ENCODE measurements at regions not wholly inside any gene's neighbourhood (a gene's known extent, or its start where the extent isn't known, plus 50 kb on each side); places are given as distances from the start of the nearest gene placed in this dataset.

GRCh38 chr15:59933607-59934006 lies 70.5 kb upstream of the FOXB1 start:
- Histone ChIP-seq H3K36me3 (ENCODE audit: control insufficient read depth in 5 of 5, insufficient read depth in 5 of 5, low read length in 5 of 5) (no peaks in the 10 kb centered on the region), H3K9me3 (ENCODE audit: control insufficient read depth in 5 of 5, low read length in 5 of 5) (no peaks in the 10 kb centered on the region), H3K4me1 (ENCODE audit: control insufficient read depth in 5 of 5, insufficient read depth in 5 of 5, low read length in 5 of 5) (peaks cover 0 to 3% (median 0%) of the 10 kb centered on the region in 5 donors), H3K27ac (ENCODE audit: low read depth, low read length) (no peak overlapping the region), H3K27me3 (ENCODE audit: control insufficient read depth in 5 of 5, insufficient read depth in 4 of 5, low read length in 5 of 5) (peaks cover 6 to 19% (median 15%) of the 10 kb centered on the region in 5 donors), H3K4me3 (ENCODE audit: low read depth in 1 of 5, low read length in 5 of 5) (no peak overlapping the region), H3K9ac (ENCODE audit: low read length in 5 of 5) (no peak overlapping the region)

- Histone ChIP-seq H3K36me3 (ENCODE audit: control insufficient read depth in 5 of 5, insufficient read depth in 5 of 5, low read length in 5 of 5) (no peaks in the 10 kb centered on the region), H3K27me3 (ENCODE audit: control insufficient read depth in 5 of 5, insufficient read depth in 4 of 5, low read length in 5 of 5) (peaks cover under 1 to 18% (median 5%) of the 10 kb centered on the region in 5 donors), H3K9me3 (ENCODE audit: control insufficient read depth in 5 of 5, low read length in 5 of 5) (no peaks in the 10 kb centered on the region), H3K4me3 (ENCODE audit: low read depth in 1 of 5, low read length in 5 of 5) (no peak overlapping the region), H3K9ac (ENCODE audit: low read length in 5 of 5) (no peak overlapping the region), H3K4me1 (ENCODE audit: control insufficient read depth in 5 of 5, insufficient read depth in 5 of 5, low read length in 5 of 5) (peaks cover 0 to 1% (median 0%) of the 10 kb centered on the region in 5 donors), H3K27ac (ENCODE audit: low read depth, low read length) (no peak overlapping the region)
Observed at GRCh38 chr15:59931646-59932261, 72.4 kb upstream of the FOXB1 start.

- Histone ChIP-seq H3K4me3 (ENCODE audit: low read depth in 1 of 5, low read length in 5 of 5) (no peak overlapping the region), H3K27me3 (ENCODE audit: control insufficient read depth in 5 of 5, insufficient read depth in 4 of 5, low read length in 5 of 5) (peaks cover 0 to 7% (median 3%) of the 10 kb centered on the region in 5 donors), H3K4me1 (ENCODE audit: control insufficient read depth in 5 of 5, insufficient read depth in 5 of 5, low read length in 5 of 5) (no peaks in the 10 kb centered on the region), H3K9me3 (ENCODE audit: control insufficient read depth in 5 of 5, low read length in 5 of 5) (no peaks in the 10 kb centered on the region), H3K9ac (ENCODE audit: low read length in 5 of 5) (no peak overlapping the region), H3K27ac (ENCODE audit: low read depth, low read length) (no peak overlapping the region), H3K36me3 (ENCODE audit: control insufficient read depth in 5 of 5, insufficient read depth in 5 of 5, low read length in 5 of 5) (no peaks in the 10 kb centered on the region)
Observed at GRCh38 chr15:59924812-59925522, 79.1 kb upstream of the FOXB1 start.

GRCh38 chr15:59924096-59924495 lies 80.0 kb upstream of the FOXB1 start:
- H3K4me1 ChIP-seq (ENCODE audit: control insufficient read depth in 5 of 5, insufficient read depth in 5 of 5, low read length in 5 of 5) = no peaks in the 10 kb centered on the region
- H3K27me3 ChIP-seq (ENCODE audit: control insufficient read depth in 5 of 5, insufficient read depth in 4 of 5, low read length in 5 of 5) = peaks cover 0 to 7% (median 0%) of the 10 kb centered on the region in 5 donors
- H3K4me3 ChIP-seq (ENCODE audit: low read depth in 1 of 5, low read length in 5 of 5) = no peak overlapping the region
- no peaks in the 10 kb centered on the region for H3K9me3 ChIP-seq (ENCODE audit: control insufficient read depth in 5 of 5, low read length in 5 of 5)
- H3K36me3 ChIP-seq (ENCODE audit: control insufficient read depth in 5 of 5, insufficient read depth in 5 of 5, low read length in 5 of 5) = no peaks in the 10 kb centered on the region
- no peak overlapping the region for H3K27ac ChIP-seq (ENCODE audit: low read depth, low read length)
- no peak overlapping the region for H3K9ac ChIP-seq (ENCODE audit: low read length in 5 of 5)

GRCh38 chr15:59923508-59923907 lies 80.6 kb upstream of the FOXB1 start:
- Histone ChIP-seq H3K4me3 (ENCODE audit: low read depth in 1 of 5, low read length in 5 of 5) (no peak overlapping the region), H3K27me3 (ENCODE audit: control insufficient read depth in 5 of 5, insufficient read depth in 4 of 5, low read length in 5 of 5) (peaks cover 0 to 7% (median 0%) of the 10 kb centered on the region in 5 donors), H3K36me3 (ENCODE audit: control insufficient read depth in 5 of 5, insufficient read depth in 5 of 5, low read length in 5 of 5) (no peaks in the 10 kb centered on the region), H3K27ac (ENCODE audit: low read depth, low read length) (no peak overlapping the region), H3K9ac (ENCODE audit: low read length in 5 of 5) (no peak overlapping the region), H3K4me1 (ENCODE audit: control insufficient read depth in 5 of 5, insufficient read depth in 5 of 5, low read length in 5 of 5) (no peaks in the 10 kb centered on the region), H3K9me3 (ENCODE audit: control insufficient read depth in 5 of 5, low read length in 5 of 5) (no peaks in the 10 kb centered on the region)

- Histone ChIP-seq H3K36me3 (ENCODE audit: control insufficient read depth in 5 of 5, insufficient read depth in 5 of 5, low read length in 5 of 5) (no peaks in the 10 kb centered on the region), H3K27me3 (ENCODE audit: control insufficient read depth in 5 of 5, insufficient read depth in 4 of 5, low read length in 5 of 5) (peaks cover 0 to 7% (median 0%) of the 10 kb centered on the region in 5 donors), H3K9ac (ENCODE audit: low read length in 5 of 5) (no peak overlapping the region), H3K4me3 (ENCODE audit: low read depth in 1 of 5, low read length in 5 of 5) (no peak overlapping the region), H3K27ac (ENCODE audit: low read depth, low read length) (no peak overlapping the region), H3K9me3 (ENCODE audit: control insufficient read depth in 5 of 5, low read length in 5 of 5) (no peaks in the 10 kb centered on the region), H3K4me1 (ENCODE audit: control insufficient read depth in 5 of 5, insufficient read depth in 5 of 5, low read length in 5 of 5) (no peaks in the 10 kb centered on the region)
Observed at GRCh38 chr15:59918994-59919951, 84.8 kb upstream of the FOXB1 start.

- Histone ChIP-seq H3K27ac (ENCODE audit: low read depth, low read length) (no peak overlapping the region), H3K4me1 (ENCODE audit: control insufficient read depth in 5 of 5, insufficient read depth in 5 of 5, low read length in 5 of 5) (no peaks in the 10 kb centered on the region), H3K4me3 (ENCODE audit: low read depth in 1 of 5, low read length in 5 of 5) (no peak overlapping the region), H3K36me3 (ENCODE audit: control insufficient read depth in 5 of 5, insufficient read depth in 5 of 5, low read length in 5 of 5) (no peaks in the 10 kb centered on the region), H3K27me3 (ENCODE audit: control insufficient read depth in 5 of 5, insufficient read depth in 4 of 5, low read length in 5 of 5) (peaks cover 0 to 7% (median 0%) of the 10 kb centered on the region in 5 donors), H3K9ac (ENCODE audit: low read length in 5 of 5) (no peak overlapping the region), H3K9me3 (ENCODE audit: control insufficient read depth in 5 of 5, low read length in 5 of 5) (no peaks in the 10 kb centered on the region)
Observed at GRCh38 chr15:59917504-59918157, 86.5 kb upstream of the FOXB1 start.

- Histone ChIP-seq H3K9me3 (ENCODE audit: control insufficient read depth in 5 of 5, low read length in 5 of 5) (no peaks in the 10 kb centered on the region), H3K27ac (ENCODE audit: low read depth, low read length) (no peak overlapping the region), H3K27me3 (ENCODE audit: control insufficient read depth in 5 of 5, insufficient read depth in 4 of 5, low read length in 5 of 5) (peaks cover 8 to 22% (median 15%) of the 10 kb centered on the region in 5 donors), H3K36me3 (ENCODE audit: control insufficient read depth in 5 of 5, insufficient read depth in 5 of 5, low read length in 5 of 5) (no peaks in the 10 kb centered on the region), H3K4me3 (ENCODE audit: low read depth in 1 of 5, low read length in 5 of 5) (no peak overlapping the region), H3K4me1 (ENCODE audit: control insufficient read depth in 5 of 5, insufficient read depth in 5 of 5, low read length in 5 of 5) (no peaks in the 10 kb centered on the region), H3K9ac (ENCODE audit: low read length in 5 of 5) (no peak overlapping the region)
Observed at GRCh38 chr15:59906046-59906445, 98.1 kb upstream of the FOXB1 start.

- Histone ChIP-seq H3K9ac (ENCODE audit: low read length in 5 of 5) (no peak overlapping the region), H3K27me3 (ENCODE audit: control insufficient read depth in 5 of 5, insufficient read depth in 4 of 5, low read length in 5 of 5) (peaks cover 8 to 22% (median 15%) of the 10 kb centered on the region in 5 donors), H3K36me3 (ENCODE audit: control insufficient read depth in 5 of 5, insufficient read depth in 5 of 5, low read length in 5 of 5) (no peaks in the 10 kb centered on the region), H3K27ac (ENCODE audit: low read depth, low read length) (no peak overlapping the region), H3K4me3 (ENCODE audit: low read depth in 1 of 5, low read length in 5 of 5) (no peak overlapping the region), H3K4me1 (ENCODE audit: control insufficient read depth in 5 of 5, insufficient read depth in 5 of 5, low read length in 5 of 5) (no peaks in the 10 kb centered on the region), H3K9me3 (ENCODE audit: control insufficient read depth in 5 of 5, low read length in 5 of 5) (no peaks in the 10 kb centered on the region)
Observed at GRCh38 chr15:59905176-59905575, 98.9 kb upstream of the FOXB1 start.

All from subcutaneous abdominal adipose tissue (tissue), 5 donors.